ENCODE measurements at regions not wholly inside any gene's neighbourhood (a gene's known extent, or its start where the extent isn't known, plus 50 kb on each side); places are given as distances from the start of the nearest gene placed in this dataset.

- TF ChIP-seq CREB1 (IDR thresholded peaks at IDR 0.05; ENCODE audit: low read depth) (no peak), RAD21 (IDR thresholded peaks at IDR 0.05; ENCODE audit: low read depth) (no peak), TEAD4 (IDR thresholded peaks at IDR 0.05) (no peak), MAX (IDR thresholded peaks at IDR 0.05) (no peak), EP300 (IDR thresholded peaks at IDR 0.05; ENCODE audit: borderline replicate concordance) (no peak), REST (IDR thresholded peaks at IDR 0.05; ENCODE audit: low read depth) (no peak), FOXM1 (IDR thresholded peaks at IDR 0.05; ENCODE audit: borderline replicate concordance, low read depth) (no peak), NFIC (IDR thresholded peaks at IDR 0.05) (no peak), TAF1 (IDR thresholded peaks at IDR 0.05; ENCODE audit: low read depth) (no peak), CEBPB (IDR thresholded peaks at IDR 0.05) (no peak), YY1 (IDR thresholded peaks at IDR 0.05; ENCODE audit: low read depth) (no peak)
These were observed 168.7 kb upstream of the SKOR2 start for GRCh38 chr18:47420130-47420529.
